ENCODE measurements at regions not wholly inside any gene's neighbourhood (a gene's known extent, or its start where the extent isn't known, plus 50 kb on each side); places are given as distances from the start of the nearest gene placed in this dataset.
A peak's percentile ranks its signal among the peaks of the same experiment; 100 is the strongest.

DNA sequence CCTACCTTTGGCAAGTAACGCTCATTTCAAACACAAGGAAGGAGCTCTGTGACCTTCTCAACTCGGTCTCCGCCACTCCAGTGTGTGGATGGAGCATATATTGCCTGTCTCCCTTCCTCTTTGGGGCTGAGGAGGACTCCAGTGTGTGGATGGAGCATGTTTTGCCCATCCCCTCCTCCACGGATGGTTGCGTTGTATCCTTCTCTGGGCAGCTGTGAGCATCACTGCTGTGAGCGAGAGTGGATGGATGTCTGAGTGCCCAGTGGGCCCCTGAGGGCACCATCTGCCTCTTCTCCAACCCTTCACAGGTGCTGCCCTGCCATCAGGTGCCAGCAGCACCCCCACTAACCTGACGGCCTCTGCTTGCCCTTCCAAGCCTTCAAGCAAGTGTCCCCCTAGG lies 186.2 kb downstream of the TEX29 start:
- Histone ChIP-seq H3K14ac (ENCODE audit: insufficient read depth, low read length) (no peak overlapping the region; the same call in 1 of the 2 replicates), H3K4ac (ENCODE audit: low read depth, low read length) (no peak overlapping the region), H2AK5ac (ENCODE audit: insufficient read length, low read length) (no peak overlapping the region), H2BK120ac (ENCODE audit: low read depth, low read length, poor library complexity, severe bottlenecking) (no peak overlapping the region), H3K79me1 (ENCODE audit: insufficient read depth, low read depth, low read length, poor library complexity, severe bottlenecking) (no peaks in the 10 kb centered on the region), H4K8ac (replicated peaks; ENCODE audit: insufficient read length, low read depth, low read length) (peak overlapping the region; percentile 51), H2AFZ (ENCODE audit: low read length) (no peak overlapping the region), H3K4me2 (ENCODE audit: insufficient read depth, insufficient read length, low read length) (no peak overlapping the region), H4K91ac (ENCODE audit: insufficient read length, low read depth, low read length) (no peak overlapping the region), H3K79me2 (ENCODE audit: insufficient read depth, low read length) (no peaks in the 10 kb centered on the region), H3K9me3 (ENCODE audit: control insufficient read depth, low read depth, low read length) (peaks cover 18% of the 10 kb centered on the region), H2BK20ac (ENCODE audit: low read depth, low read length, poor library complexity, severe bottlenecking) (no peak overlapping the region), H3K27me3 (ENCODE audit: insufficient read depth, low read length) (no peaks in the 10 kb centered on the region), H3T11ph (ENCODE audit: low read length) (no peak overlapping the region), H3K18ac (ENCODE audit: insufficient read length, low read depth, low read length) (no peak overlapping the region), H3K4me1 (ENCODE audit: insufficient read depth, low read length) (no peaks in the 10 kb centered on the region), H2BK15ac (ENCODE audit: low read depth, low read length) (no peak overlapping the region), H2BK5ac (ENCODE audit: insufficient read length, low read length) (no peak overlapping the region), H4K5ac (ENCODE audit: insufficient read length, low read depth, low read length) (no peak overlapping the region), H3K9ac (ENCODE audit: extremely low read depth, insufficient read length, low read length) (no peak overlapping the region), H2BK12ac (ENCODE audit: insufficient read length, low read depth, low read length) (no peak overlapping the region), H3K23me2 (ENCODE audit: insufficient read length, low read depth, low read length, poor library complexity, severe bottlenecking) (no peaks in the 10 kb centered on the region), H4K20me1 (ENCODE audit: control insufficient read depth, insufficient read depth, insufficient read length) (no peaks in the 10 kb centered on the region), H3K27ac (ENCODE audit: insufficient read length, low read depth, low read length) (no peak overlapping the region), H3K56ac (ENCODE audit: insufficient read length, low read depth, low read length) (no peak overlapping the region), H3K23ac (ENCODE audit: insufficient read length, low read depth, low read length) (no peak overlapping the region)
- H3K4me1 Mint-ChIP-seq = peaks cover 17 to 18% of the 10 kb centered on the region in 2 experiments
- H3K36me3 Mint-ChIP-seq (ENCODE audit: insufficient read depth in 1 of 3, low read depth in 3 of 3) = peaks cover 9 to 15% (median 9%) of the 10 kb centered on the region in 3 experiments; a peak in 6 of 7 replicates
- no peak for DNase-seq
- H3K4me3 Mint-ChIP-seq = no peak overlapping the region
- WGBS (ENCODE audit: extremely low coverage, insufficient read length, low lambda C conversion rate) = no CpG with 5 or more reads among the region's 7 CpGs
- peaks cover 24% of the 10 kb centered on the region for H3K27me3 Mint-ChIP-seq (ENCODE audit: low read depth)
- TF ChIP-seq CTCF (conservative IDR thresholded peaks at IDR 0.05) = no peak
- H3K9me3 Mint-ChIP-seq = peaks cover 16 to 20% of the 10 kb centered on the region in 2 experiments
- H3K27ac Mint-ChIP-seq = peak overlapping the region in 1 of 3 experiments; percentile 74; a peak in 1 of 7 replicates
